LHCN-M2 (cell line): ENCODE measurements at regions not wholly inside any gene's neighbourhood (a gene's known extent, or its start where the extent isn't known, plus 50 kb on each side); places are given as distances from the start of the nearest gene placed in this dataset.
A peak's percentile ranks its signal among the peaks of the same experiment; 100 is the strongest.
"Not testable (repeated sequence)": the region's sequence is repeated elsewhere in the genome, so short reads cannot be mapped to it uniquely, and the experiment has no call there.

ENCODE experiments used
- DNase-seq: peaks from one replicate; pipeline ENCODE4 v3.0.0-alpha.2; 2012; ENCODE audit warnings: low read depth

- DNase-seq: no peak
These were observed 520.7 kb upstream of the PABPC4L start for GRCh38 chr4:134722306-134722705.

DNA sequence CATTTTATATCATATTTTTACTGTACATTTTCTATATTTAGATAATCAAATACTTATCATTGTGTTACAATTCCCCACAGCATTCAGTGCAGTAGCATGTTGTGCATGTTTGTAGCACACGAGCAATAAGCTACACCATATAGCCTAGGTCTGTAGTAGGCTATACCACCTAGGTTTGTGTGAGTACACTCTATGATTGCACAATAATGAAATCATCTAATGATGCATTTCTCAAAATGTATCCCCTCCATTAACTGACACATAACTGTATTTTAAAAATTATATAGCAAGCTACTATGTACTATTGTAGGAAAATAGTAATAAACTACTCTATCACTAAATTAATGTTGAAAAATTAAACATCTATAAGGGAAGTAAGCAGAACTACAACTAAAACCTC lies 518.4 kb upstream of the PABPC4L start:
- DNase-seq: no peak

DNA sequence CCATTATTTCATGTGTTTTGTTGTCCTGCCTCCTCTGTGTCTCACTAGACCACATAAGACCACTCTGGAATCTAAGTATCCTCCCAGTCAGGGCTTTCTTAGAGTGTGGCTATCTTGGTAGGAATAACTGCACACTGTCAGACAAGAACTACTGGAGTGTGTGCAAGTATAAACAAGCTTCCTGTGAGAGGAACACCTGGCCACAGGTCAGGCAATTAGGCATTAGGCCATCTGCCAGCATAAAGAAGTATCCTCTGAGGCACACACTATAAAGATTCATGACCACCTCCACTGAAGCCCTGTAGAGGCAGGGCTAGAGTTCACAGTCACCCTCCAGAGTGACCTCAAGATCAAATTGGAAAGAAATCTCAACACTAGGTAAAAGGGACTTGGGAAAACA lies 507.0 kb upstream of the PABPC4L start:
- no peak for DNase-seq

DNA sequence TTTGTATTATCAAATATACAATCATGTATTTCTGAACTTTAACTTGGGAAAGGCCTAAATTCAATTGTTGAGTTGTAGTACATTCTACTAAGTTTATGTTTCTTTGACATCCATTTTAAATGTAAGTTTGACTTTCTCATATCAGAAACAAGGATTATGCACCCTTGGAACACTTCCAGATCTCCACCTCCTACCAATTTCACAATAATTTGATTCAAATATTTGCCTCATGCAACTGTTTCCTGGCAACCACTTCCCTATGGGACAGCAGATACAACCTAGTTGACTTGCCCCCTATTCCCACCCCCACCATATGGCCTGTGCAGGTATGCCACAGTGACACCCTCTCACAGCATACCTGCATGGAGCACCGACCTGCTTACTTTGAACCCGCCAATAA lies 506.4 kb upstream of the PABPC4L start:
- peak; percentile 29 for DNase-seq

DNA sequence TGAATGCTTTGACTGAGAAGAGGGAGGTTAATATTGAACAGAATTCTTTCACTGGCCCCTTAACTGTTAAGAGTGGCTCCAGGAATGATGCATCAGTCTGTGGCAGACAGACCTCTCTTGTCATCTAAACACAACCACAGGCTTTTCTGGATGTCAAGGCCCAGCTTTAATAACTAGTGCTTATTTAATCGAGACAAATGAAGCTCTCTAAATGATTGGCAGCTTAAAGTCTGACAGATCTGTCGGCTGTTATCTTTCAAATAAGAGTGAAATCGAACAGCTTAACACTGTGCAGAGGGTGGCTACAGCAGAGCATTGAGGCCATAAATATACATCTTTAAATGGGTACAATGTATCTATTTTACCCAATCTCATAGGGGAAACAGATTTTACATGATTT lies 500.8 kb upstream of the PABPC4L start:
- no peak for DNase-seq

GRCh38 chr4:134700251-134700650 lies 498.7 kb upstream of the PABPC4L start:
- DNase-seq: no peak

- DNase-seq: not testable (repeated sequence)
These were observed 497.2 kb upstream of the PABPC4L start for GRCh38 chr4:134698831-134699230.

- DNase-seq: no peak
These were observed 493.8 kb upstream of the PABPC4L start for GRCh38 chr4:134695433-134695832.

DNA sequence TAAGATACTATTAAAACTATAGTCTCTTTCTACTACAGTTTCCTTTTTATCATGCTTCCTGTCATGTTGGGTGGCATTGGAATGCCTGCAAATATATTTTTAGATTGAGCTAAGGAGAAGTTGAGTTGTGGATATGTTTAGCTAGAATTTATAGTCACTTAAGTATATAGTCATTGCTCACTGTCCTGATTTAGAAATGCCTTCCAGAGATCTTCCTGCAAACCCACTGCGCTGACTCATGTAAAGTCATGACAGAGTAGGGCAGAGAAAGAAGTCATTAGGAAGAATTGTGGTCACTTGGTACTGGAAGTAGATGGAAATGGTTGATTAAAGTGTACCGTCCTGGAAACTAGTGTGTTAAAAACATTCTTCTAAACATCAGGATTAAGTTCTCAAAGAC lies 490.3 kb upstream of the PABPC4L start:
- DNase-seq: peak; percentile 69

- no peak for DNase-seq
These were observed 486.3 kb upstream of the PABPC4L start for GRCh38 chr4:134687646-134688628.

DNA sequence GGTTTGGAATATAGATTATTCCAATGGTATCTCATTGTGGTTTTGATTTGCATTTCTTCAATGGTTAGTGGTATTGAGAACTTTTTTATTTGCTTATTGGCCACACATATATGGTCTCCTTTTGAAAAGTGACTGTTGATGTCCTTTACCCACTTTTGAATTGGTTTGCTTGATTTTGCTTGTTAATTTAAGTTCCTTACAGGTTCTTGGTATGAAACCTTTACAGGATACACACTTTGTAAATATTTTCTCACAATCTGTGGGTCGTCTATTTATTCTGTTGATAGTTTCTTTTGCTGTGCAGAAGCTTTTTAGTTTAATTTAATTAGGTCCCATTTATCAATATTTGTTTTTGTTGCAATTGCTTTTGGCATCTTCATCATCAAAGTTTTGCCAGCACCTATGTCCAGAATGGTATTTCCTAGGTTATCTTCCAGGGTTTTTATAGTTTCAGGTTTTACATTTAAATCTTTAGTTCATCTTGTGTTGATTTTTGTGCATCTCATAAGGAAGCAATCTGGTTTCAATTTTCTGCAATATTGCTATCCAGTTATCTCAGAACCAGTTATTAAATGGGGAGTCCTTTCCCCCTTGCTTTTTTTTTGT lies 475.7 kb upstream of the PABPC4L start:
- no peak for DNase-seq

- DNase-seq: no peak
These were observed 466.6 kb upstream of the PABPC4L start for GRCh38 chr4:134668237-134668636.

DNA sequence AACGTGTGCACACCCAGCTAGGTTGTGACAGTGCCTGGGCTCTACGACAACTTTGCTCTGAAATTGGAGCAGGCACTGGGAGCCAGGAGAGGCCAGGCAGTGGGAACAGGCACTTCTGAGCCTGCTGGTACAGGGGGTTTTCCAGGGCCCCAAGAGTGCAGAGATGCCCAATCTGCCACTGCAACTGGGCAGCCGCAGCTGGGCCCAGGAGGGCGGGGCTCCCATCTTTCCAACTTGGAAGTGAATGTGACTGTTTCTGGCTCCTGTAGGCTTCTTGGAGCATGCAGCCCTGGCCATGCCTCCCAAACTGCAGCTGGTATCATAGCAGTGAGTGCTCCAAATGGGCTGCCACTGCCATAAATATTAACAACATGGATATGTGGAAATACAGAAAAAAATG lies 465.1 kb upstream of the PABPC4L start:
- no peak for DNase-seq

DNA sequence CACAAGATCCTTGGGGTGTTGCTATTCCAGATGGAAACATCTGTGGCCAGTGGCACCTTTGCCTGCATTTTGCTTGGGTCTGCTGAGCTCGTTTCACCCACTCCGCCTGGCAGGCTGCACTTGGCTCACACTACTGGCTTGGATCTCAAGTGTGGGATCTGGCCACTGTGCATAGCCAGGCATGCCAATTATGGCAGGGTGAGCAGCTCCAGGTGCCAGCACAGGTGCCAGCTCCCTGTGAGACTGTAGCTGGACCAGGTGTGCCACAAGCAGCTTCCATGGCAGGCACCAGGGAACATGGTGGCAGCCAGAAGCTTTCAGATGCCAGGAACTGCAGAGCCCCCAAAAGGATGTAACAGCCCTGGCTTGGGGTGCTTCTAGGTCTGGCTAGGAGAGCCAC lies 463.8 kb upstream of the PABPC4L start:
- no peak for DNase-seq

GRCh38 chr4:134663742-134664141 lies 462.2 kb upstream of the PABPC4L start:
- no peak for DNase-seq

GRCh38 chr4:134650461-134650860 lies 448.9 kb upstream of the PABPC4L start:
- DNase-seq: no peak

GRCh38 chr4:134645778-134646177 lies 444.2 kb upstream of the PABPC4L start:
- no peak for DNase-seq

DNA sequence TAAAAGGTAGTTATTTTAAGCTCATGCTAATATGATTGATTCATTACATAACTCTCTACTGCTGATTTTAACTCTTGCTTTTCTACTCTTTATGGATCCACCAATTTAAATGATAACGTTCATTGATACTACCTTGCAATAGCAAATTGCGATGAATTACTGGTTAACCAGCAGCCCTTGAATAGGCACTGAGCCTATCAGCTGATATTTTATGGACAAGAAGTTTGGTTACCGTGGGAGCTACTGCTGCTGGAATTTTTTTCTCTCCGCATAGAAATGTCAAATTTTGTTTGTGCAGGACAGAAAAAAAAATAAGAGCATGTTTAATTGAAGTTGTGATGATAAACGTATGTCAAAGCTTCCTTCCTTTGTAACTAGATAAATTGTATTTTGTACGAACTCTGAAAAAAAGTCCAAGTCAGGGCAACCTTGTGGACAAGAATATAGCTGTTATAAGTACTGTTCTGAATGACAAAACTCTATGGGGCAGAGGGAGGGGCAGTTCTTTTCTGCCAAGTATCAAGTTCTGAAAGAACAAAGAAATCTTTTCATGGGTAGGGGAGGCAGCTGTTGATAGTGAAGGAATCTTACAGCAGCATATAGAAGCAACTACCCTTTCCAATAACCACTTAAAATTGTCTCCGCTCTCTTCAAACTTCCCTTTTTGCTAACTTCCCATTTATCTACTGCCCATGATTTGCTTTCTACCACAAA lies 434.9 kb upstream of the PABPC4L start:
- DNase-seq: peak; percentile 8

DNA sequence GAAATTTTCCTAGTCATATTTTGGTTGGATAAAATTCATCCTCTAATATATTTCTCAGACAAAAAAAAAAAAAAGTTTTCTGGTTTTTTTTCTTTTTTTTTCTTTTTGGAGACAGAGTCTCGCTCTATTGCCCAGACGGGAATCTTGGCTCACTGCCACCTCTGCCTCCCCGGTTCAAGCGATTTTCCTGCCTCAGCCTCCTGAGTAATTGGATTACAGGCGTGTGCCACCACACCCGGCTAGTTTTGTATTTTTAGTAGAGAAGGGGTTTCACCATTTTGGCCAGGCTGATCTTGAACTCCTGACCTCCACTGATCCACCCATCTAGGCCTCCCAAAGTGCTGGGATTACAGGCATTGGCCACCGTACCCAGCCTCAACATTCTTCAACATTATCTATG lies 432.7 kb upstream of the PABPC4L start:
- no peak for DNase-seq

DNA sequence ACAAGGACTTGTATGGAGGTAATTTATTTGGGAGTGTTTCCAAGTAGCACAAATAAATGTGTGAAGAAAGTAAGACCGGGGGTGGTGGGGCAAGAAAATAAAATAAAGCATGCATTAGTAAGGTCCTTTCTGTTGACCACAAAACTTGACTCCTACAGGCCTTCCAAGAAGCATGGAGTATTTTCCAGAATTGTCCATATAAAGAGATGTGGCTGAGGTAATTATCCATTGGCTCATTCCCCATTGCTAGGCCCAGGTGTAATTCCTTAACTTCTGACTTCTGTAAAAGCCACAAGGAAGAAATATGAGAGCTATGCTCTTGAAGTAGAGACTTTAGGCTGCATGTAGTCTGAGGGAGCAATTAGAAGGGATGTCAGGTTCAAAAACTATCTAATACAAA lies 430.5 kb upstream of the PABPC4L start:
- DNase-seq: no peak

- no peak for DNase-seq
These were observed 426.5 kb upstream of the PABPC4L start for GRCh38 chr4:134628066-134628465.

DNA sequence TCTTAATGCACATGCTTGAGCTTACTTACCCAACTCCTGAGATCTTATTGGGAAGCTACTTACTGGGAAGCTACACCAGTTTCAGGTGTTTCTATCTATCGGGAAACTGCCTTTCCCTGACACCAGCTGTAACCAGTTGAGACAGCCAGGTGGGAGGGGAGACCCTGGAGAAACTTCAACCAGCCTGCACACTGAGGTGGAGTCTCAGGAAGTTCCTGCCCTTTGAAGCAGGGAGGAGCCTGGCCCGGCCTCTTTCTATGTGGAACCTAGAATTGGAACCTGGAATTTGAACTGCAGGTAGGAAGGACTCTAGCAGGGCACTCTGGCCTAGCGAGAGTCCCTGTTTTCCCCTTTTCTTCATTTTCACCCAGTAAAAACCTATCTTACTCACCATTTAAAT lies 425.8 kb upstream of the PABPC4L start:
- no peak for DNase-seq
